ENCODE measurements at regions not wholly inside any gene's neighbourhood (a gene's known extent, or its start where the extent isn't known, plus 50 kb on each side); places are given as distances from the start of the nearest gene placed in this dataset.
"Not testable (repeated sequence)": the region's sequence is repeated elsewhere in the genome, so short reads cannot be mapped to it uniquely, and the experiment has no call there.

- peak; percentile 24 for DNase-seq
Measured at GRCh38 chr3:151593928-151594327, 133.1 kb upstream of the IGSF10 start.

DNA sequence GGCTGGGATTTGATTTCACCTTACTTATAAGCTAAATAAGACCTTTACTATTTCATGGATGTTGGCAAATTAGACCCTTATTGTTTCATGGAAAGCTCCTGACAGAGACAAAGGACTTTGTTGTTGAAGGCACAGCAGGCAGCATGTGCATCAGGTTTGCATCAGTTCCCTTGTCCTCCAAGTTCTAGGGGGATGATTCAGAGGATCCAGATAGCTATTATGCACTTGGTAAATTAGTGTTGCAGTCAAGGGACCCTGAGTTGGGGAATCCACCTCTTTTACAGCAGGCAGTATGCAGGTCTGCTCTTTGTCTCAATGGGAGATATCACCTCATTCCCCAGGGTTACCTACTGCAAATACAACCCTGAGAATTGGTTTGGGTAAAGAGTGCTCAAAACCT is 131.4 kb upstream of the IGSF10 start:
- DNase-seq: no peak

GRCh38 chr3:151591441-151591840 is 130.6 kb upstream of the IGSF10 start:
- DNase-seq: no peak

DNA sequence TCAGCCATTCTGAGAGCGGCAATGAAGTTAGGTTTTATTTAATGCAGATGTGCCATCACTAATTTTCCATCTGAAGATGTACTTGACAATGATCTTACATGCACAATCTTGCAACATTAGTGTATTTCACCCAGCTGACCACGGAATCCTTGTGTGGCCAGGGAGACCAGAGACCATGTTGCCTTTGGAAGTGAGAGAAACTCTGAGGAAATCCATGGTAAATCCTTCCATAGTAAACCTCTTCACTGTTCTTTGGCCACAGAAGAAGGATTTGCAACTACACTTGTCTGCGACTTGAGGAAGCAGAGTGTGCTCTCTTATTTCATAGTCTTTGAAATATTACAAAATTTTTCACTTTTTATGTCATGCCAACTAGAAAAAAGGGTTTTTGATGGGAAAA is 128.4 kb upstream of the IGSF10 start:
- DNase-seq: no peak

GRCh38 chr3:151587659-151588058 is 126.8 kb upstream of the IGSF10 start:
- not testable (repeated sequence) for DNase-seq

DNA sequence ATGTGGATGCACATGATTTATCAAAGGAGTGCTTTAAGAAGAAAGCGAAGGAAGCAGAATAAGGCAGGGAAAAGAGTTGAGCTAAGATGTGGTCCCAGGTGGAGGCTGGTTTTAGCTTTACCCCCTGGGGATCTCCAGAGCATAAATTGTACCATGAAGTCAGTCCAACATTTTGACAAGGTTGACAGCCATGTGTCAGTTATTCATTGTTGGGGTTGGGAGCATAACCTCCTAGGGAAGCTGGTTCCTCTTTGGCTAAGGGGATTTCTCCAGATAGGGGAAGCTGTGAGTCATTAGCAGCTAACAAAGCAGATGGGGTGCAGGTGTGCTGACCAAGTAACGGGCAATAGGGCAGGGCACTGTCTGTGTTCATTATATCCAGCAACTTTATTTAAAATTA is 123.7 kb upstream of the IGSF10 start:
- peak; percentile 17 for DNase-seq

DNA sequence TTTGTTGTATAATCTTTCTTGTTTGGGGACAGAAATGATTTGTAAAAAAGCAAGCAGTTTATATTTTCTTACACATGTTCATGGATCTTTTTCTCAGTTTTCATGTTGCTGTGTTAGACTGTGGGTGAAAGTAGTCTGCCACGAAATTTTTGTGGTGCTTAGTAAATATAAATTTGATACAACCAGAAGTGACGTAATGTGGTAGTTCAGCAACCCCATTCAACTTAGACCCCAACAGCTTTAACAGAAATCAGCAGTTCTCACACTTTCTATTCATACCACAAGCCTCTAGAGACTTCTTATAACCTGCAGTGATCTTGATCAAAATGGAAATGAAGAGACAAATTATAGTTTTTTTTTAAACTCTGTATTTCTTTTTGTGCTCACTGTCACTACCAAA is 120.2 kb upstream of the IGSF10 start:
- DNase-seq: no peak

- peak; percentile 89 for DNase-seq
Measured at GRCh38 chr3:151580591-151580990, 119.7 kb upstream of the IGSF10 start.

DNA sequence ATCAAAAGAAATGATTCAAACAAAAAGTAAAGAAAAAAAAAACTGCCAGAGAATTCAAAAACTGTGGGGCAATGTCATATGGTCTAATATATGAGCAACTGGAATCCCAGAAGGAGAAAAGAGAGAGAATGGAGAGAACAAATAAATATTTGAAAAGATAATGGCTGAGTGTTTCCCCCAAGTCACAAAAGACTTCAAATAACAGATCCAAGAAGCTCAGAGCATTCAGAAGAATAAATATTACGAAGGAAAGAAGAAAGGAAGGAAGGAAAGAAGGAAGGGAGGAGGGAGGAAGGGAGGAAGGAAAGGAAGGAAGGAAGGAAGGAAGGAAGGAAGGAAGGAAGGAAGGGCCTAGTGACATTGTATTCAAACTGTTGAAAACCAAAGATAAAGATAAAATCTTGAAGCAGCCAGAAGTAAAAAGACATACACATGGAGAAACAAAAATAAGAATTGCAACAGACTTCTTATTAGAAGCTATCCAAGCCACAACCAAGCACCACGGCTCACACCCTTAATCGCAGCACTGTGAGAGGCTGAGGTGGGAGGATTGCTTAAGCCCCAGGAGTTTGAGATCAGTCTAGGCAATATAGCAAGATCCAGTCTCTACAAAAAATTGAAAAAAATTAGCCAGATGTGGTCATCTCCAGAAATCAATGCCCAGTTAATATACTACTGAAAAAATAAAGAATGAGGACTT is 118.9 kb upstream of the IGSF10 start:
- DNase-seq: peak; percentile 77

- no peak for DNase-seq
Measured at GRCh38 chr3:151578495-151578894, 117.6 kb upstream of the IGSF10 start.

DNA sequence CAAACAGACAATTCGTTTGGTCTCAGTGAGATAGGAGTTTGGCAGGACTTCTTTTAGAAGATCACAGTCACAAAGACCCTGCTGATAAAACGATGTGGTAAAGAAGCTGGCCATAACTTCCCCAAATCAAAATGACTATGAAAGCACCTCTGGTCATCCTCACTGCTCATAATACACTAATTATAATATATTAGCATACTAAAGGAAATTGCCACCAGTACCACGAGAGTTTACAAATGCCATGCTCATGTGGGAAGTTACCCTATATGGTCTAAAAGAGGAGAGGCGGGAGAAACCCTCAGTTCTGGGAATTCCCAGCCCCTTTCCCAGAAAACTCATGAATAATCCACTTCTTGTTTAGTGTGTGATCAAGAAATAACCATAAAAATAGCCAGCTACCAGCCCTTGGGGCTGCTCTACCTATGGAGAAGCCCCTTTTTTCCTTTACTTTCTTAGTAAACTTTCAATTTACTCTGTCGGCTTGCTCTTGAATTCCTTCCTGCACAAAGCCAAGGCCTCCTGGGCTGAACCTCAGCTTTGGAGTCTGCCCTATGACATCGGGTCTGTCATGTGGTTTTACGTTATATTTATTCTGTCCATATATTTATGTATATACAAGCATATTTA is 115.8 kb upstream of the IGSF10 start:
- no peak for DNase-seq

GRCh38 chr3:151568184-151568583 is 107.3 kb upstream of the IGSF10 start:
- no peak for DNase-seq

DNA sequence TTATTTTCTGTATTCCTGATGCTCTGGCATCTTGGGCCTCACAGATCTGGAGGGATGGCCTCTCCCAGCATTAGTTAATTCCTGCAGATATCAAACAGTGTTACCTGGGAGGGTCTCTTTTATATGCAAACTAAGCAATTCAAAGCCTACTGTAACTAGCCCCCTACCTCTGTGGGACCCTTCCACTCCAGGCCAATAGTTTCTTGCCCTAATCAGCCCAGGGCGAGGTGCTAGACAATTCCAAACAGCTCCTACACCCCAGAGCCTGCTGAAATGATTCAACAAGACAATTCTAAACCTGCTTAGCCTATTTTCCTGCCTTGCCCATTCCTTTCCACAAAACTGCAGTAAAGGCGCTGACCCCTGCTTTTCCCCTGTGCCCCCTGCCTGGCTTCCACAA is 106.6 kb upstream of the IGSF10 start:
- DNase-seq: no peak

DNA sequence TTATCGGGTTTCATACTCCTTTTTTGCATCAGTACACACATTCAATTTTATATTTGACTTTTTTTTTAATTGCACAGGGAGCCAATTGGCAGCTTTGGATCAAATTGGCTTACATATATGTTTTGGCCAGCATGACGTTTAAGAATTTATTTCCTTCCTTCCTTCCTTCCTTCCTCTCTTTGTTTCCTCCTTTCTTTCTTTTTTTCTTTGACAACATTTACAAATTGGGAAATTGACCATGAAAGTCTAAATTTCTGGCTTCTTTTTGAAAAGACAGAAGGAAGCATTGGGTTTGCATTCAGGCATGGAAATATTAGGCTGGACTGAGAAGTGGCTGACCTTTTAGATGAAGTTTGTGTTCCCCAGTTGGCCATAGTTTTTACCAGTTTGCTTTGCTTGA is 103.4 kb upstream of the IGSF10 start:
- DNase-seq: no peak

DNA sequence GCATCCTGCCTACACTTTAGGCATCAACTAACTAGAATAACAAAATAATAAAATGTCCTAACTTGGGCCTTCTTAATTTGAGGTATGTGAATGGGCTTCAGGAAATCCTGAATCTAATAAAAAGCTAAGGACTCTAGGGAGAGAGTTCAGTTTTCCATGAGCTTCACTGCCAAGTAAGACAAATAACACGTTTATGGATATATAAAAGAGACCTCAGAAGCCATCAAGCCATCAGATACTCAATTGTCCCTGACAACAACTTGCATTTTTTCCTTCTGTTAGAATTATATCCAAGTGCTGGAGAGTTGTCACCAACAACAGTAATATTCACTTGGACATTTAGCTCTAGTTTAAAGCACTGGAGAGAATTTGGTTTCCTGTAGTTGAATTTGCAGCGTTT is 102.4 kb upstream of the IGSF10 start:
- DNase-seq: no peak

GRCh38 chr3:151562891-151563290 is 102.0 kb upstream of the IGSF10 start:
- peak; percentile 14 for DNase-seq

DNA sequence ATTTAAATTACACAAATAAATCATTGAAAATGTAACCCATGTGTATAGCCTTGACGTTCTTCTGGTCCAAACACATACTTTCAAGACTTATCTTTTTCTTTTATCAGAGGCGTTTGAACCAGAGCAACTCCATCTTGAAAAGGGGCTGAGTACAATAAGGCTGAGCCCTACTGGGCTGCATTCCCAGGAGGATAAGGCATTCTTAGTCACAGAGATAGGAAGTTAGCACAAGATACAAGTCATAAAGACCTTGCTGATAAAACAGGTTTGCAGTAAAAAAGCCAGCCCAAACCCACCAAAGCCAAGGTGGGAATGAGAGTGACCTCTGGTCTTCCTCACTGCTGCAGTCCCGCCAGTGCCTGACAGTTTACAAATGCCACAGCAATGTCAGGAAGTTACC is 101.0 kb upstream of the IGSF10 start:
- peak; percentile 47 for DNase-seq

GRCh38 chr3:151560738-151561137 is 99.9 kb upstream of the IGSF10 start:
- no peak for DNase-seq

- DNase-seq: no peak
Measured at GRCh38 chr3:151559736-151560135, 98.9 kb upstream of the IGSF10 start.

DNA sequence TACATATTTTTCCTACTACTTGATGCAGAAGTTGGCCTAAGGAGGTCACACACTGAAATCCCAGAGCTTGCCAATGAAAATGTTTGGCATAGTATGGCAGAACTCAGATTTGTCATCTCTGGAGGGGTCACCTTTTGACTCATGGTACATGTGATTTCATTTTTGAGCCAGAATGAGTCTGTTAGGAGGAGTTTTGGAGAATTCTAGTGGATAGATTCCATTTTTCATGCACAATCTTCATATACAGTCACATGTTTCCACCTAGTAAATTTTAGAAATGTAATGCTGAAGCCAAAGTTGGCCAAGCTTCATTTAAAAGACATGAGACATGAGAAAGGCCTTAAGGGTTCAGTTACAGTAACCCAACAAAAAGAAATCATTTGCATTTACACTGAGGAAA is 97.8 kb upstream of the IGSF10 start:
- no peak for DNase-seq

DNA sequence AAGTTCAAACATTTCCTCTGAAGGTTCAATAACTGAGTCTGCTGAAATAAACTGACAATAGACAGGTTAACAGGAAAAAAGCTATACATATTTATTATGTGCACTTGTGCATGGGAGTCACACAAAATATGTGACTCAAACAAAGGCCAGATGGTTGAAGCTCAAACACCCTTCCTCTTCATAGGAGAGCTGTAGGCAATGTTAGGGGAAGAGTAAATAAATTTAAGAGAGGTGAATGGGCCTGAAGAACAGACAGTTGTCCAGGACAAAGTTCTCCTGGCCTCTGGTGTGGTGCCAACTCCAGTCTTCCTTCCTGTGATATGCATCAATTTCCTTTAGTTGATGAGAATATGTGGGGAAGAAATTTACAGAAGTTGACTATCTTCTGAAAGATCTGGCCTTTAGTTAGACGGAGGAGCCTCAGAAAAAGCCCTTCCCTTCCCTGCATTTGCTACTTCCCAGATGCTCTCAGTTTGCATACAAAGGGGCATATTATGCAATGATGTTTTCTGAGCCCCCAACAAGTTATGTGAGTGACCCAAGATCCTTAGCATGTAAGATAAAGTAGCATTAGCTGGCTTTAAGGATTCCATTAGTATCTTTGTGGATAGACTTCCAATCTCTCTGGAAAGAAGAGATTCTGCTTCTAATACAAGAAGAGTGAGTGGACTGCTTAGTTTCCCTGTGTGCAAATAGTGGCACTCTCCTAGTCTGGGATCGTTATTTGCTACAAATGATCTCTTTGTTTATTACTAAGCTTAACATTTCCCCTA is 96.4 kb upstream of the IGSF10 start:
- DNase-seq: no peak

GRCh38 chr3:151556596-151556995 is 95.7 kb upstream of the IGSF10 start:
- no peak for DNase-seq

- DNase-seq: no peak
Measured at GRCh38 chr3:151555523-151555922, 94.7 kb upstream of the IGSF10 start.

DNA sequence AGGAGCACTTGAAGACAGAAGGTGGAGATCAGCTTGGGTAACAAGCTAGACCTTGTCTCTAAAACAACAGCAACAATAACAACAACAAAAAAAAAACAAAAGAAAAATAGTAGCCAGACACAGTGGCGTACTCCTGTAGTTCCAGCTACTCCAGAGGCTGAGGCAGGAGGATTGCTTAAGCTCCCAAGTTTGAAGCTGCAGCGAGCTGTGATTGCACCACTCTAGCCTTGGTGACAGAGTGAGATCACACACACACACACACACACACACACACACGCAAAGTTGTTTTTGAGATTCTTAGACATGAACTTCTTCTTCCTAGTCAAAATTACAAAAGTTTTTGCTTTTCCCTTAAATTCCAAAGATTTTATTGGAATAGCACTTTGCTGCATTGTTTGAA is 93.0 kb upstream of the IGSF10 start:
- DNase-seq: no peak

Data from NCI-H226 (cell line).